Fibroblast of villous mesenchyme (primary cell): ENCODE measurements at regions not wholly inside any gene's neighbourhood (a gene's known extent, or its start where the extent isn't known, plus 50 kb on each side); places are given as distances from the start of the nearest gene placed in this dataset. TPM values are rescaled to one million over a fixed set of nuclear protein-coding genes. Genes with fewer than 3 reads are reported as not detected.
A peak's percentile ranks its signal among the peaks of the same experiment; 100 is the strongest.

ENCODE experiments used
- DNase-seq: peaks from one replicate; pipeline ENCODE4 v3.0.0-alpha.2; 2010; ENCODE audit warnings: low read depth
- H3K4me3 ChIP-seq: 2 replicates; pipeline ENCODE4 v1.5.1; 2011; ENCODE audit warnings: low read depth, mild to moderate bottlenecking, low read length
- small RNA-seq: library from RNA; depleted of rRNA; stranded (forward); fragments of <200 nt; gene quantifications from one replicate; pipeline ENCODE3, GENCODE V24; 2012
- TF ChIP-seq, protein P1 (sequence below): IDR thresholded peaks from 2 replicates; pipeline ENCODE4 v1.5.1; 2012; ENCODE audit warnings: low read depth, mild to moderate bottlenecking, low read length; ENCODE audit not compliant: insufficient read depth

DNA sequence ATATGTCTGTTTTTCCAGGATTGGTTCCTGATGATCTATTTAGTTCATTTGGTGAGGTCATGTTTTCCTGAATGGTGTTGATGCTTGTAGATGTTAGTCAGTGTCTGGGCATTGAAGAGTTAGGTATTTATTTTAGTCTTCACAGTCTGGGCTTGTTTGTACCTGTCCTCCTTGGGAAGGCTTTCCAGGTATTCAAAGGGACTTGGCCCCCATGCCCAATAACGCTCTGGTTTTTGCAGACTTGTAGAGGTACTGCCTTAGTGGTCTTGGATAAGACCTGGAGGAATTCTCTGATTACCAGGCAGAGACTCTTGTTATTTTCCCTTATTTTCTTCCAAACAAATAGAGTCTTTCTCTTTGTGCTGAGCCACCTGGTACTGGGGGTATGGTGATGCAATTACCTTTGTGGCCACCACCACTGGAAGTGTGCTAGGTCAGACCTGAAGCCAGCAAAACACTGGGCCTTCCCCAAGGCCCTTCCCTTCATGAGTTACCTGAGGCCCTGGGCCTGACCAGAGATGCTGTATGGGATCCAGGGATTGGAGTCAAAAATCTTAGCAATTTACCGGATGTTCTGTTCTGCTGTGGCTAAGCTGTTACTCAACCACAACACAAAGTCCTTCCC is 63.3 kb upstream of the RXFP1 start:
- H3K4me3 ChIP-seq = no peak overlapping the region
- TF ChIP-seq, protein P1, sequence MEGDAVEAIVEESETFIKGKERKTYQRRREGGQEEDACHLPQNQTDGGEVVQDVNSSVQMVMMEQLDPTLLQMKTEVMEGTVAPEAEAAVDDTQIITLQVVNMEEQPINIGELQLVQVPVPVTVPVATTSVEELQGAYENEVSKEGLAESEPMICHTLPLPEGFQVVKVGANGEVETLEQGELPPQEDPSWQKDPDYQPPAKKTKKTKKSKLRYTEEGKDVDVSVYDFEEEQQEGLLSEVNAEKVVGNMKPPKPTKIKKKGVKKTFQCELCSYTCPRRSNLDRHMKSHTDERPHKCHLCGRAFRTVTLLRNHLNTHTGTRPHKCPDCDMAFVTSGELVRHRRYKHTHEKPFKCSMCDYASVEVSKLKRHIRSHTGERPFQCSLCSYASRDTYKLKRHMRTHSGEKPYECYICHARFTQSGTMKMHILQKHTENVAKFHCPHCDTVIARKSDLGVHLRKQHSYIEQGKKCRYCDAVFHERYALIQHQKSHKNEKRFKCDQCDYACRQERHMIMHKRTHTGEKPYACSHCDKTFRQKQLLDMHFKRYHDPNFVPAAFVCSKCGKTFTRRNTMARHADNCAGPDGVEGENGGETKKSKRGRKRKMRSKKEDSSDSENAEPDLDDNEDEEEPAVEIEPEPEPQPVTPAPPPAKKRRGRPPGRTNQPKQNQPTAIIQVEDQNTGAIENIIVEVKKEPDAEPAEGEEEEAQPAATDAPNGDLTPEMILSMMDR = no peak
- DNase-seq = no peak

DNA sequence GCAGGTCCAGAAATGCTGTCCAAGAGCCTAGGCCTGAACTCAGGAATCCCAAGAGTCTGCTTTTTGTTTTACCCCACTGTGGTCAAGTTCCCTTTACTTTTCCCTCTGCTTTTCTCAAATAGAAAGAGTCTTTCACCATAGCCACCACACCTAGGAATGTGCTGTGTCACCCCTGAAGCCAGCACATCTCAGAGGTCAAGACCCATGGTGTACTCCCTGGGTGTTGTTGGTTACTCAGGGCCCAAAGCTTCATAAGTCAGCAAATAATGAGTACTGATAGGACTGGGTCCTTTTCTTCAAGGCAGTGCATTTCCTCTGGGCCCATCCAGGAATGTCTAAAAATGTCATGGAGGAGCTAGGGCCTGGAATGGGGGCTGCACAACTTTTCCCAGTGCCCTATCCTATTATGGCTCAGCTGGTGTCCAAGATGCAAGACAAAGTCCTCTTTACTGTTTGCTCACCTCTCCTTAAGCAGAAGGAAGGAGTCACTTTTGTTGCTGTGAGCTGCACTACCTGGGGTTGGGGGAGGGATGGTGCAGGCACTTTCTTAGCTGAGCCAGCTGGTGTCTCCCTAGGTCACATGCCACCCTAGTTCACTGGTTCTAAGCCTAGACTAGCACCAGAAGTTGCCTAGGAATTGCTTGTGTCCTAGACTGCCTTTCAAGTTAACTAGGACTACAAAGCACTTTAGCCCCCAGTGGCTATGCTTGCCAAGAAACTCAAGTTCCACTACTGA is 62.4 kb upstream of the RXFP1 start:
- TF ChIP-seq, protein P1 = no peak
- DNase-seq = no peak
- no peak overlapping the region for H3K4me3 ChIP-seq

DNA sequence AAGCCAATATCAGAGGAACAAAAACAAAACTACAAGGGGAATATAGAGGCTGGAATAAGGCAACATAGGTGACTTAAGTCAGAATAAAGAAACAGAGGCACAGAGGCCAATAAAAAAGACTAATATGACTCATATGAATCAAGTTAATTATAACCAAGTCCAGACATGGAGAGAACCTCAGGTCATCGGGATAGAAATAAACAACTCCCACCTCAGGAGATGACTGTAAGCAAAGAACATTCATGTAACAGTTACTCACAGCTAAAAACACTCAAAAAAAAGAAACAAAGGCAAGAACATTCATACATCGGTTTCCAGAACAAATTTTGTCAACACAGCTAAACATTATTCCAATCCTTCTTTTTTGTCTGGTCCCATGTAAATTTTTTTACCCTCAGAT is 60.3 kb upstream of the RXFP1 start:
- DNase-seq = peak; percentile 19
- no peak overlapping the region for H3K4me3 ChIP-seq
- TF ChIP-seq, protein P1 = no peak

- H3K4me3 ChIP-seq = no peak overlapping the region
- TF ChIP-seq, protein P1 = no peak
- DNase-seq = no peak
Measured at GRCh38 chr4:158462611-158463010, 59.1 kb upstream of the RXFP1 start.

Small RNAs in the stretch of these regions (small RNA-seq; reads per million reads assigned to genes)
- gene RNU4-79P = not detected
